Neuronal stem cell (in vitro differentiated cells): ENCODE measurements at regions not wholly inside any gene's neighbourhood (a gene's known extent, or its start where the extent isn't known, plus 50 kb on each side); places are given as distances from the start of the nearest gene placed in this dataset.

Experiments used
- DNase-seq: peaks from one replicate; pipeline ENCODE4 v3.0.0-alpha.2; 2013; ENCODE audit warnings: low spot score
- H2AFZ ChIP-seq: one replicate; pipeline ENCODE4 v1.6.1; 2013; ENCODE audit warnings: mild to moderate bottlenecking, low read length, inconsistent platforms
- H2AK5ac ChIP-seq: 2 replicates; pipeline ENCODE4 v1.6.1; 2013; ENCODE audit warnings: low read depth, mild to moderate bottlenecking, inconsistent platforms, low read length, moderate library complexity, mixed read lengths
- H2BK120ac ChIP-seq: 2 replicates; pipeline ENCODE4 v1.6.1; 2013; ENCODE audit warnings: low read depth, mild to moderate bottlenecking, inconsistent platforms, low read length, moderate library complexity, mixed read lengths
- H2BK12ac ChIP-seq: one replicate; pipeline ENCODE4 v1.6.1; 2013; ENCODE audit warnings: low read length, inconsistent platforms
- H2BK15ac ChIP-seq: 2 replicates; pipeline ENCODE4 v1.6.1; 2013; ENCODE audit warnings: mild to moderate bottlenecking, low read length, inconsistent platforms, mixed read lengths
- H2BK5ac ChIP-seq: one replicate; pipeline ENCODE4 v1.6.1; 2013; ENCODE audit warnings: inconsistent platforms, mild to moderate bottlenecking, low read length, moderate library complexity
- H3K14ac ChIP-seq: one replicate; pipeline ENCODE4 v1.6.1; 2013; ENCODE audit warnings: low read length, inconsistent platforms
- H3K18ac ChIP-seq: 2 replicates; pipeline ENCODE4 v1.6.1; 2013; ENCODE audit warnings: low read length, inconsistent platforms
- H3K23ac ChIP-seq: 2 replicates; pipeline ENCODE4 v1.6.1; 2013; ENCODE audit warnings: low read depth, mild to moderate bottlenecking, mixed read lengths, low read length, inconsistent platforms; ENCODE audit not compliant: poor library complexity
- H3K27ac ChIP-seq: replicated peaks from 3 replicates; pipeline ENCODE4 v1.5.1; 2013; ENCODE audit warnings: low read length, inconsistent platforms
- H3K27me3 ChIP-seq, 3 experiments: 2 replicates each; pipeline ENCODE4 v1.6.1; 2013; ENCODE audit warnings: low read length in 3 of 3, mild to moderate bottlenecking in 2 of 3, inconsistent platforms in 1 of 3, low read depth in 1 of 3, mixed read lengths in 1 of 3, moderate library complexity in 1 of 3; ENCODE audit not compliant: control insufficient read depth in 3 of 3, insufficient read depth in 3 of 3
- H3K36me3 ChIP-seq, 2 donors: replicated peaks in 1 of 2; 2 replicates each; pipeline ENCODE4 v1.6.1; 2013; ENCODE audit warnings: low read length in 2 of 2; ENCODE audit not compliant: control insufficient read depth in 2 of 2, insufficient read depth in 2 of 2
- H3K4ac ChIP-seq: 2 replicates; pipeline ENCODE4 v1.6.1; 2013; ENCODE audit warnings: inconsistent platforms, mild to moderate bottlenecking, low read length, moderate library complexity
- H3K4me1 ChIP-seq, 2 donors: 1 replicate in 1 of 2; 2 replicates in 1 of 2; pipeline ENCODE4 v1.6.1; 2013; ENCODE audit warnings: low read length in 2 of 2, low read depth in 1 of 2; ENCODE audit not compliant: control insufficient read depth in 2 of 2, insufficient read depth in 1 of 2
- H3K4me2 ChIP-seq: one replicate; pipeline ENCODE4 v1.6.1; 2013; ENCODE audit warnings: mild to moderate bottlenecking, low read length, inconsistent platforms; ENCODE audit not compliant: insufficient read depth, poor library complexity, severe bottlenecking
- H3K4me3 ChIP-seq, 2 donors: 2 replicates each; pipeline ENCODE4 v1.5.1; 2013; ENCODE audit warnings: low read length in 2 of 2, mild to moderate bottlenecking in 2 of 2, inconsistent platforms in 1 of 2, moderate library complexity in 1 of 2
- H3K79me1 ChIP-seq: one replicate; pipeline ENCODE4 v1.6.1; 2013; ENCODE audit warnings: low read depth, mild to moderate bottlenecking, inconsistent platforms, low read length, moderate library complexity
- H3K9ac ChIP-seq: one replicate; pipeline ENCODE4 v1.6.1; 2013; ENCODE audit warnings: mild to moderate bottlenecking, low read depth, low read length, inconsistent platforms; ENCODE audit not compliant: poor library complexity
- H3K9me3 ChIP-seq, 2 donors: replicated peaks in 1 of 2; 2 replicates each; pipeline versions ENCODE3 to v1.6.1; 2013; ENCODE audit warnings: low read length in 2 of 2, mild to moderate bottlenecking in 2 of 2, inconsistent platforms in 1 of 2, low read depth in 1 of 2, mixed read lengths in 1 of 2, moderate library complexity in 1 of 2; ENCODE audit not compliant: control insufficient read depth in 2 of 2, insufficient read depth in 1 of 2
- H4K8ac ChIP-seq: one replicate; pipeline ENCODE4 v1.6.1; 2013; ENCODE audit warnings: low read depth, mild to moderate bottlenecking, inconsistent platforms, low read length, moderate library complexity
- H4K91ac ChIP-seq: one replicate; pipeline ENCODE4 v1.6.1; 2013; ENCODE audit warnings: low read length, low read depth, mild to moderate bottlenecking, inconsistent platforms; ENCODE audit not compliant: poor library complexity
- WGBS, 2 donors: extraction: QIAGEN DNeasy Blood & Tissue Kit; methylation state at CpG; one replicate each; pipeline ENCODE4 v1.1.7; 2013; ENCODE audit warnings: missing lambda C conversion rate in 2 of 2, mixed read lengths in 1 of 2; ENCODE audit not compliant: insufficient read length in 2 of 2, insufficient replicate concordance in 1 of 2; ENCODE audit errors: extremely low coverage in 2 of 2; 5-methylcytosine and 5-hydroxymethylcytosine counted together

DNA sequence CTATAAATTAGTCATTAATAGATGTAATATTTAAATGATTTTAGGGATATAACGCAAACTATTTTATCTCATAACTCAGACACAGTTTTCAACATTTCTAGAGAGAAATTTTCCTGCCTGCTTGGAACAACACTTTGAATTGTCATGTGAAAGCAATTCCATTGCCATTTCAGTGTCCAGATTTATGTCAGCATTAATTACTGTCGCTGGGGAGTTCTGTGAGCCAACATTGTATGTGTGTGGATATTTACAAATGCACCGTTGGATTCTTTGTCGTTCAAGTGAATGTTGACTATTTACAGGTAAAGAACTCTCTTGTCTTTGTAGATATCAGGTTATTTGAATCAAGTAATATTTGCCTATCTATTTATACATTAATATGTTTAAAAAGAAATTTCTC lies 465.3 kb upstream of the RGS6 start:
- no CpG with 5 or more reads among the region's 4 CpGs for WGBS, 2 donors
- H3K23ac ChIP-seq = no peak overlapping the region
- no peak overlapping the region for H3K4me3 ChIP-seq
- no peak overlapping the region for H2BK120ac ChIP-seq
- H2BK12ac ChIP-seq = no peak overlapping the region
- H3K9ac ChIP-seq = no peak overlapping the region
- no peak overlapping the region for H3K14ac ChIP-seq
- H3K4me1 ChIP-seq = no peaks in the 10 kb centered on the region
- H3K27ac ChIP-seq = no peak overlapping the region
- no peak overlapping the region for H2BK15ac ChIP-seq
- no peak overlapping the region for H4K91ac ChIP-seq
- no peaks in the 10 kb centered on the region for H3K79me1 ChIP-seq
- no peaks in the 10 kb centered on the region for H3K27me3 ChIP-seq
- no peak overlapping the region for H2AFZ ChIP-seq
- no peak overlapping the region for H2AK5ac ChIP-seq
- H4K8ac ChIP-seq = no peak overlapping the region
- H3K4me2 ChIP-seq = no peak overlapping the region
- DNase-seq = no peak
- H3K4ac ChIP-seq = no peak overlapping the region
- H3K18ac ChIP-seq = no peak overlapping the region
- peaks cover 3 to 13% of the 10 kb centered on the region in 2 donors for H3K9me3 ChIP-seq
- no peaks in the 10 kb centered on the region for H3K36me3 ChIP-seq
- no peak overlapping the region for H2BK5ac ChIP-seq

- Histone ChIP-seq H2AK5ac (no peak overlapping the region), H4K91ac (no peak overlapping the region), H3K36me3 (no peaks in the 10 kb centered on the region), H3K9ac (no peak overlapping the region), H3K4me1 (no peaks in the 10 kb centered on the region), H3K9me3 (peaks cover 3 to 13% of the 10 kb centered on the region in 2 donors), H2BK120ac (no peak overlapping the region), H3K4me3 (no peak overlapping the region), H3K27me3 (no peaks in the 10 kb centered on the region), H3K18ac (no peak overlapping the region), H2BK12ac (no peak overlapping the region), H3K4ac (no peak overlapping the region), H3K4me2 (no peak overlapping the region), H3K79me1 (no peaks in the 10 kb centered on the region), H2BK15ac (no peak overlapping the region), H3K27ac (no peak overlapping the region), H4K8ac (no peak overlapping the region), H2BK5ac (no peak overlapping the region), H3K14ac (no peak overlapping the region), H3K23ac (no peak overlapping the region), H2AFZ (no peak overlapping the region)
- no peak for DNase-seq
- WGBS, 2 donors = no CpG with 5 or more reads among the region's 3 CpGs
Observed at GRCh38 chr14:71467361-71467811, 464.8 kb upstream of the RGS6 start.

DNA sequence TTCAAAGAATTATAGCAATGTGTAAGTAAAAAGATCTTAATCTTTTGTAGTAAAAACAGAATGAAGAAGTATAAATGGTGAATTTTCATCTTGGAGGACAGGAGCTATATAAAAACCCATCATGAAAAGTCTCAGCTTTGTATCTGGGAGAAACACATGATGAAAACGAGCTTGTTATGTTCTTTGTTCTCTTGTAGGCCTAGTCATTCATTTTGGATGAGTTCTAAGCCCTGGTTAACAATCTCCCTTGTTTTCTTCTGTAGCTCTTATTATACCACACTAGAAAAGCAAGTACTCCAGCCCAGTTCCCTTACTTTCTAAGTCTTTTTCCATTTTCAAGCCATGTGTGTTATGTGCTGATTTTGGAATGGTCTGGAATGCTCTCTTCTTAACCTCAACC lies 463.5 kb upstream of the RGS6 start:
- Histone ChIP-seq H2AFZ (no peak overlapping the region), H3K4me2 (no peak overlapping the region), H3K79me1 (no peaks in the 10 kb centered on the region), H3K9ac (no peak overlapping the region), H3K4me1 (no peaks in the 10 kb centered on the region), H3K36me3 (no peaks in the 10 kb centered on the region), H4K91ac (no peak overlapping the region), H3K9me3 (peaks cover 3 to 7% of the 10 kb centered on the region in 2 donors), H3K14ac (no peak overlapping the region), H3K23ac (no peak overlapping the region), H3K27ac (no peak overlapping the region), H2AK5ac (no peak overlapping the region), H3K27me3 (no peaks in the 10 kb centered on the region), H2BK15ac (no peak overlapping the region), H2BK120ac (no peak overlapping the region), H3K18ac (no peak overlapping the region), H4K8ac (no peak overlapping the region), H3K4me3 (no peak overlapping the region), H3K4ac (no peak overlapping the region), H2BK12ac (no peak overlapping the region), H2BK5ac (no peak overlapping the region)
- no peak for DNase-seq
- WGBS, 2 donors = no CpG with 5 or more reads among the region's 1 CpG

- H3K9ac ChIP-seq = no peak overlapping the region
- DNase-seq = no peak
- no peaks in the 10 kb centered on the region for H3K9me3 ChIP-seq
- H4K8ac ChIP-seq = no peak overlapping the region
- H3K4me1 ChIP-seq = no peaks in the 10 kb centered on the region
- no peak overlapping the region for H3K4ac ChIP-seq
- H2BK12ac ChIP-seq = no peak overlapping the region
- H2BK5ac ChIP-seq = no peak overlapping the region
- no peak overlapping the region for H3K4me3 ChIP-seq
- no peaks in the 10 kb centered on the region for H3K27me3 ChIP-seq
- no peak overlapping the region for H3K23ac ChIP-seq
- no peak overlapping the region for H3K4me2 ChIP-seq
- no peak overlapping the region for H2AFZ ChIP-seq
- H3K36me3 ChIP-seq = no peaks in the 10 kb centered on the region
- H3K18ac ChIP-seq = no peak overlapping the region
- no peak overlapping the region for H3K14ac ChIP-seq
- no CpG with 5 or more reads among the region's 6 CpGs for WGBS, 2 donors
- H2BK120ac ChIP-seq = no peak overlapping the region
- H2AK5ac ChIP-seq = no peak overlapping the region
- no peak overlapping the region for H4K91ac ChIP-seq
- H3K79me1 ChIP-seq = no peaks in the 10 kb centered on the region
- no peak overlapping the region for H2BK15ac ChIP-seq
- no peak overlapping the region for H3K27ac ChIP-seq
Observed at GRCh38 chr14:71469643-71470335, 462.4 kb upstream of the RGS6 start.
